PC-9 (cell line): ENCODE measurements at regions not wholly inside any gene's neighbourhood (a gene's known extent, or its start where the extent isn't known, plus 50 kb on each side); places are given as distances from the start of the nearest gene placed in this dataset.

Experiments
- BruUV-seq: library from RNA; stranded (reverse); fragments of 400-500 nt; replicated peaks from 2 replicates; lab custom pipeline; 2021; lab: Mats Ljungman, UMichigan
- CTCF ChIA-PET: fragments of 300-600 bp; sonication (Branson Sonifier 250); formaldehyde crosslinking; loops from one replicate; lab custom pipeline; 2022; ENCODE audit warnings: antibody characterized with exemption; lab: Charles Lee
- POLR2A ChIA-PET: fragments of 300-600 bp; sonication (Branson Sonifier 250); formaldehyde crosslinking; loops from one replicate; lab custom pipeline; 2022; ENCODE audit warnings: antibody characterized with exemption; ENCODE audit not compliant: unreplicated experiment; lab: Charles Lee
- DNase-seq, 2 experiments: peaks; one replicate each; pipeline versions ENCODE4 v3.0.0 to v3.0.0-alpha.2; 2015 to 2022; ENCODE audit warnings: mixed read lengths in 1 of 2
- H2AFZ ChIP-seq: fragments of 200-600 bp; sonication (generic); 2 replicates; pipeline ENCODE4 v1.8.1; 2017; ENCODE audit warnings: antibody characterized with exemption
- H3F3A ChIP-seq: fragments of 200-600 bp; sonication (generic); 2 replicates; pipeline ENCODE4 v1.8.1; 2017; ENCODE audit warnings: antibody characterized with exemption, mild to moderate bottlenecking, low read depth; ENCODE audit not compliant: insufficient read depth
- H3K27ac ChIP-seq: fragments of 200-600 bp; sonication (generic); 2 replicates; pipeline ENCODE4 v1.6.1; 2016; ENCODE audit warnings: mixed run types
- H3K27me3 ChIP-seq: fragments of 200-600 bp; sonication (generic); 2 replicates; pipeline ENCODE4 v1.6.1; 2016; ENCODE audit warnings: low read depth, mixed run types; ENCODE audit not compliant: insufficient read depth
- H3K36me3 ChIP-seq: fragments of 200-600 bp; sonication (generic); 2 replicates; pipeline ENCODE4 v1.6.1; 2016; ENCODE audit warnings: low read depth, mixed run types
- H3K4me1 ChIP-seq: fragments of 200-600 bp; sonication (generic); replicated peaks from 2 replicates; pipeline ENCODE4 v1.6.1; 2016; ENCODE audit warnings: mixed run types; ENCODE audit not compliant: insufficient read depth
- H3K4me2 ChIP-seq: fragments of 200-600 bp; sonication (generic); 2 replicates; pipeline ENCODE4 v1.6.1; 2017; ENCODE audit warnings: mixed run types
- H3K4me3 ChIP-seq: fragments of 200-600 bp; sonication (generic); 2 replicates; pipeline ENCODE4 v1.6.1; 2016; ENCODE audit warnings: mixed run types
- H3K79me2 ChIP-seq: fragments of 200-600 bp; sonication (generic); 2 replicates; pipeline ENCODE4 v1.6.1; 2017; ENCODE audit warnings: low read depth, mixed run types
- H3K9me2 ChIP-seq: fragments of 200-600 bp; sonication (generic); 2 replicates; pipeline ENCODE4 v1.8.1; 2017; ENCODE audit warnings: mild to moderate bottlenecking; ENCODE audit not compliant: insufficient read depth
- H3K9me3 ChIP-seq: fragments of 200-600 bp; sonication (generic); 2 replicates; pipeline ENCODE4 v1.8.1; 2016; ENCODE audit warnings: low read depth; ENCODE audit not compliant: insufficient read depth
- H4K20me1 ChIP-seq: fragments of 200-600 bp; sonication (generic); 2 replicates; pipeline ENCODE4 v1.8.1; 2017; ENCODE audit not compliant: insufficient read depth
- EZH2 ChIP-seq: fragments of 200-600 bp; sonication (generic); IDR thresholded peaks from 2 replicates; pipeline ENCODE4 v1.8.0; 2017; ENCODE audit warnings: antibody characterized with exemption, low read depth
- intact Hi-C: fragments of 100-400 bp; cut with micrococcal nuclease; formaldehyde crosslinking; loops from one replicate; pipeline ENCODE4 v1.10.0; 2022; ENCODE audit not compliant: unreplicated experiment
- TF ChIP-seq, protein P1 (sequence below): fragments of 200-600 bp; sonication (generic); conservative IDR thresholded peaks from 2 replicates; pipeline ENCODE4 v1.6.1; 2017; ENCODE audit warnings: mixed run types, antibody characterized with exemption, mild to moderate bottlenecking, moderate library complexity

DNA sequence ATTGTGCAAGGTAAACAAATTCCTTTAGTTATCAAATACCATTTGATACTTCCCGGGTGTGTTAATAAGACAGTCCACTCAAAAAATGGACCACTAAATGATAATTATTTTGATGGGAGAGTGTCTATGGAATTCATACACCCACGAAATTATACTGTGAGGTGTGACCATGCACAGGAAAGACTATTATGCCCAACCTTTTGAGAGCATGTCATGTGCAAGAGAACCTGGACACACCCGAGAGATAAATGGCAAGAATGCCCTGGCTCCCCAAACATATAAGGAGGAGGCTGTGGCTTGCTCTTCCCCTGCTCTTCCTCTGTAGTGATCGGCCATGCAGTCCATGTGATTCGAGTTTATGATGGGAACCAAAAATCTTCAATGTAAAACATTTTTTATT is 119.5 kb upstream of the BCL2L14 start:
- CTCF ChIA-PET = no interaction called here

DNA sequence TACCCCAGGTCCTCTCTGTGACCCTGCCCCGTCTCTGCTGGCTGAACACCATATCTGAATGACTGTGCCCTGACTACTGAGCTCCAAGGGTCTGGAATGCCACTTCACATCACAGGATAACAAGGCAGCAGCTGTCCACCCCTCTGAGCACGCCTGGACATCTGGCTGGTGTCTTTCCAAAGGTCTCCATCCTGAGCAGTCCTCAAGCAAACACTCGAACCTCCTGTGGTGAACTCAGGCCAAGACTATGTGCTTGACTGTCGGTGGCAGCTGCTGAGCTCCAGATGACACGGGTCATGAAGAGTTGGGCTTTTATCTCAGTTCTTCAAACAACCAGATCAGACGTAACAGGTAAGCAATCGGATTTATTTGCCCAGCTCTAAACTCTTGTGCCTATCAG is 117.2 kb upstream of the BCL2L14 start:
- peaks cover 12% of the 10 kb centered on the region for H3F3A ChIP-seq
- no peaks in the 10 kb centered on the region for H3K36me3 ChIP-seq
- no peaks in the 10 kb centered on the region for H4K20me1 ChIP-seq
- H3K4me3 ChIP-seq = no peak overlapping the region
- no peaks in the 10 kb centered on the region for H3K9me2 ChIP-seq
- no peak overlapping the region for H2AFZ ChIP-seq
- H3K27me3 ChIP-seq = no peaks in the 10 kb centered on the region
- H3K79me2 ChIP-seq = no peaks in the 10 kb centered on the region
- CTCF ChIA-PET = no interaction called here
- no peak overlapping the region for H3K4me2 ChIP-seq
- no TSS peak for BruUV-seq
- H3K9me3 ChIP-seq = no peaks in the 10 kb centered on the region
- POLR2A ChIA-PET = no interaction called here
- no peak overlapping the region for H3K27ac ChIP-seq
- no peak for DNase-seq
- peaks cover 21% of the 10 kb centered on the region for H3K4me1 ChIP-seq
- TF ChIP-seq EZH2 = no peak
- TF ChIP-seq, protein P1, sequence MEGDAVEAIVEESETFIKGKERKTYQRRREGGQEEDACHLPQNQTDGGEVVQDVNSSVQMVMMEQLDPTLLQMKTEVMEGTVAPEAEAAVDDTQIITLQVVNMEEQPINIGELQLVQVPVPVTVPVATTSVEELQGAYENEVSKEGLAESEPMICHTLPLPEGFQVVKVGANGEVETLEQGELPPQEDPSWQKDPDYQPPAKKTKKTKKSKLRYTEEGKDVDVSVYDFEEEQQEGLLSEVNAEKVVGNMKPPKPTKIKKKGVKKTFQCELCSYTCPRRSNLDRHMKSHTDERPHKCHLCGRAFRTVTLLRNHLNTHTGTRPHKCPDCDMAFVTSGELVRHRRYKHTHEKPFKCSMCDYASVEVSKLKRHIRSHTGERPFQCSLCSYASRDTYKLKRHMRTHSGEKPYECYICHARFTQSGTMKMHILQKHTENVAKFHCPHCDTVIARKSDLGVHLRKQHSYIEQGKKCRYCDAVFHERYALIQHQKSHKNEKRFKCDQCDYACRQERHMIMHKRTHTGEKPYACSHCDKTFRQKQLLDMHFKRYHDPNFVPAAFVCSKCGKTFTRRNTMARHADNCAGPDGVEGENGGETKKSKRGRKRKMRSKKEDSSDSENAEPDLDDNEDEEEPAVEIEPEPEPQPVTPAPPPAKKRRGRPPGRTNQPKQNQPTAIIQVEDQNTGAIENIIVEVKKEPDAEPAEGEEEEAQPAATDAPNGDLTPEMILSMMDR = no peak
- intact Hi-C loops = no loop called here

More for the DNA sequence above, 119.5 kb upstream of the BCL2L14 start:
- Histone ChIP-seq H3K4me2 (no peak overlapping the region), H3K4me1 (peaks cover 10% of the 10 kb centered on the region), H3K27me3 (no peaks in the 10 kb centered on the region), H3K27ac (no peak overlapping the region), H3K9me2 (no peaks in the 10 kb centered on the region), H3F3A (0 out of 2 replicates have a peak, but pooled peaks cover 6% of the 10 kb centered on the region), H3K4me3 (no peak overlapping the region), H3K79me2 (no peaks in the 10 kb centered on the region), H4K20me1 (no peaks in the 10 kb centered on the region), H3K36me3 (no peaks in the 10 kb centered on the region), H3K9me3 (no peaks in the 10 kb centered on the region), H2AFZ (no peak overlapping the region)
- DNase-seq = peak in 1 of 2 experiments; percentile 47
- intact Hi-C loops = no loop called here
- no peak for TF ChIP-seq EZH2
- TF ChIP-seq, protein P1 = no peak
- no TSS peak for BruUV-seq
- POLR2A ChIA-PET = interaction anchor here (0.6 kb wide), 1 partner anchor 11 kb away, joined by 6 read pairs; no protein-coding TSS in a partner anchor

DNA sequence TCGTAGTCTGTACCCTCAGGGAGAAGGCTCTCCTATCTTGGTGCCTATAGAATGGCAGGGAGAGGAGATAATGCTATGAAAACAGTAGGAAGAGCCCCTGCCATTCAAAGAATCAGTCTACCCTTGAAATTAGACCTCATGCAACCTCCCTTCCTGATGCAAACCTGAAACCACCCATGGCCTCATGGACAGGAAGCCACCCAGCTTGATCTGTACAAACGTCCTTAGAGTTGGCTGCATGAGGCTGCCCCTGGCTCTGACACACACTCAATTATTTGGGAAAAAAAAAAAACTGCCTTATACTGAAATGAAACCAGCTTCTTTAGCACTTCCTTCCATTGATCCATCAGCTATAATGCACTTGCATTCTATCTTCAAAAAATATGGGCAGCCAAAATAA is 116.6 kb upstream of the BCL2L14 start:
- POLR2A ChIA-PET = interaction anchor here (0.7 kb wide), 1 partner anchor 884 kb away, joined by 5 read pairs; no protein-coding TSS in a partner anchor
- TF ChIP-seq EZH2 = no peak
- TF ChIP-seq, protein P1 = no peak

More for the DNA sequence above, 116.6 kb upstream of the BCL2L14 start:
- Histone ChIP-seq H3K27me3 (no peaks in the 10 kb centered on the region), H3K4me2 (no peak overlapping the region), H3K9me3 (no peaks in the 10 kb centered on the region), H3K4me3 (no peak overlapping the region), H3K4me1 (peaks cover 28% of the 10 kb centered on the region), H3K79me2 (no peaks in the 10 kb centered on the region), H3K9me2 (no peaks in the 10 kb centered on the region), H4K20me1 (no peaks in the 10 kb centered on the region), H3K27ac (no peak overlapping the region), H2AFZ (no peak overlapping the region), H3F3A (peaks cover 15% of the 10 kb centered on the region), H3K36me3 (no peaks in the 10 kb centered on the region)
- intact Hi-C loops = no loop called here
- DNase-seq = no peak
- no TSS peak for BruUV-seq
- CTCF ChIA-PET = interaction anchor here (0.6 kb wide), 1 partner anchor 48 kb away, joined by 3 read pairs; no protein-coding TSS in a partner anchor
